DND-41 (cell line): ENCODE measurements at regions not wholly inside any gene's neighbourhood (a gene's known extent, or its start where the extent isn't known, plus 50 kb on each side); places are given as distances from the start of the nearest gene placed in this dataset.

Source experiments
- EZH2 ChIP-seq: IDR thresholded peaks from 3 replicates; pipeline ENCODE4 v1.6.1; 2012; ENCODE audit warnings: borderline replicate concordance, low read depth, mild to moderate bottlenecking, moderate library complexity, low read length, inconsistent platforms; ENCODE audit not compliant: severe bottlenecking
- TF ChIP-seq, protein P1 (sequence below): IDR thresholded peaks from 2 replicates; pipeline ENCODE4 v1.5.1; 2012; ENCODE audit warnings: borderline replicate concordance, low read length, moderate library complexity, mild to moderate bottlenecking; ENCODE audit not compliant: poor library complexity, severe bottlenecking; ENCODE audit errors: extremely low read depth

GRCh38 chr6:41454189-41454789, 91.9 kb upstream of the FOXP4 start:
- TF ChIP-seq, protein P1, sequence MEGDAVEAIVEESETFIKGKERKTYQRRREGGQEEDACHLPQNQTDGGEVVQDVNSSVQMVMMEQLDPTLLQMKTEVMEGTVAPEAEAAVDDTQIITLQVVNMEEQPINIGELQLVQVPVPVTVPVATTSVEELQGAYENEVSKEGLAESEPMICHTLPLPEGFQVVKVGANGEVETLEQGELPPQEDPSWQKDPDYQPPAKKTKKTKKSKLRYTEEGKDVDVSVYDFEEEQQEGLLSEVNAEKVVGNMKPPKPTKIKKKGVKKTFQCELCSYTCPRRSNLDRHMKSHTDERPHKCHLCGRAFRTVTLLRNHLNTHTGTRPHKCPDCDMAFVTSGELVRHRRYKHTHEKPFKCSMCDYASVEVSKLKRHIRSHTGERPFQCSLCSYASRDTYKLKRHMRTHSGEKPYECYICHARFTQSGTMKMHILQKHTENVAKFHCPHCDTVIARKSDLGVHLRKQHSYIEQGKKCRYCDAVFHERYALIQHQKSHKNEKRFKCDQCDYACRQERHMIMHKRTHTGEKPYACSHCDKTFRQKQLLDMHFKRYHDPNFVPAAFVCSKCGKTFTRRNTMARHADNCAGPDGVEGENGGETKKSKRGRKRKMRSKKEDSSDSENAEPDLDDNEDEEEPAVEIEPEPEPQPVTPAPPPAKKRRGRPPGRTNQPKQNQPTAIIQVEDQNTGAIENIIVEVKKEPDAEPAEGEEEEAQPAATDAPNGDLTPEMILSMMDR: no peak
- no peak for TF ChIP-seq EZH2
